K562 (cell line): ENCODE measurements at regions not wholly inside any gene's neighbourhood (a gene's known extent, or its start where the extent isn't known, plus 50 kb on each side); places are given as distances from the start of the nearest gene placed in this dataset.

Experiments
- EP400 ChIP-seq: fragments of 450-650 bp; IDR thresholded peaks from 2 replicates; pipeline ENCODE4 v1.6.1; 2017; ENCODE audit warnings: antibody characterized with exemption, mild to moderate bottlenecking, moderate library complexity
- ETV5 ChIP-seq: sonication (generic); formaldehyde crosslinking; IDR thresholded peaks from 2 replicates; pipeline ENCODE4 v1.4.0; 2020; ENCODE audit warnings: low read depth, mild to moderate bottlenecking, missing genetic modification reagents
- GABPA ChIP-seq: fragments of 200-800 bp; sonication (Bioruptor generic); conservative IDR thresholded peaks from 2 replicates; pipeline ENCODE4 v1.6.1; 2016; ENCODE audit warnings: low read depth, missing genetic modification characterization, missing compliant biosample characterization
- KLF10 ChIP-seq: fragments of 250-450 bp; sonication (Bioruptor Pico); IDR thresholded peaks from 2 replicates; pipeline ENCODE4 v1.6.1; 2021; ENCODE audit warnings: matching md5 sums
- TAF7 ChIP-seq: fragments of 450-650 bp; IDR thresholded peaks from 2 replicates; pipeline ENCODE4 v1.6.1; 2016; ENCODE audit warnings: missing genetic modification characterization, missing compliant biosample characterization
- TEAD1 ChIP-seq, 2 experiments: fragments of 450-650 bp in 1 of 2; sonication (generic) in 1 of 2; formaldehyde crosslinking; IDR thresholded peaks; 2 replicates each; pipeline versions ENCODE4 v1.4.0 to v1.8.0; 2020 to 2022; ENCODE audit warnings: mild to moderate bottlenecking in 2 of 2, missing genetic modification reagents in 1 of 2
- THRAP3 ChIP-seq: fragments of 450-650 bp; IDR thresholded peaks from 2 replicates; pipeline ENCODE4 v1.6.1; 2016; ENCODE audit warnings: mild to moderate bottlenecking, inconsistent platforms, borderline replicate concordance
- ZNF175 ChIP-seq: fragments of 200-800 bp; sonication (Bioruptor generic); IDR thresholded peaks from 2 replicates; pipeline ENCODE4 v1.6.1; 2016; ENCODE audit warnings: low read depth, mild to moderate bottlenecking, missing genetic modification characterization, missing compliant biosample characterization
- TF ChIP-seq, protein P1 (sequence below), 3 experiments: fragments of 200-800 bp in 1 of 3; sonication (Bioruptor generic) in 1 of 3; sonication (generic) in 1 of 3; formaldehyde crosslinking in 1 of 3; IDR thresholded peaks; 2 replicates each; pipeline versions ENCODE4 v1.6.1 to v1.8.0; 2016 to 2022; ENCODE audit warnings: mild to moderate bottlenecking in 2 of 3, missing compliant biosample characterization in 2 of 3, missing genetic modification characterization in 2 of 3, missing genetic modification reagents in 1 of 3
- TF ChIP-seq, protein P2 (sequence below), 3 experiments: fragments of 200-800 bp in 1 of 3; fragments of 250-450 bp in 1 of 3; fragments of 450-650 bp in 1 of 3; sonication (Bioruptor Pico) in 1 of 3; sonication (Bioruptor generic) in 1 of 3; formaldehyde crosslinking in 1 of 3; IDR thresholded peaks; 2 replicates each; pipeline versions ENCODE4 v1.6.1 to v1.8.0; 2016 to 2022; ENCODE audit warnings: mild to moderate bottlenecking in 2 of 3, missing genetic modification characterization in 2 of 3, missing compliant biosample characterization in 1 of 3, moderate library complexity in 1 of 3
- TF ChIP-seq, protein P3 (sequence below): fragments of 450-650 bp; IDR thresholded peaks from 2 replicates; pipeline ENCODE4 v1.7.0; 2016; ENCODE audit warnings: borderline replicate concordance
- TF ChIP-seq, protein P4 (sequence below): fragments of 250-450 bp; sonication (Bioruptor Pico); IDR thresholded peaks from 2 replicates; pipeline ENCODE4 v1.9.0; 2021; ENCODE audit warnings: mild to moderate bottlenecking, inconsistent platforms
- TF ChIP-seq, protein P5 (sequence below): sonication (generic); formaldehyde crosslinking; IDR thresholded peaks from 2 replicates; pipeline ENCODE4 v1.9.0; 2022; ENCODE audit warnings: mild to moderate bottlenecking, missing genetic modification reagents
- TF ChIP-seq, protein P6 (sequence below): fragments of 450-650 bp; formaldehyde crosslinking; IDR thresholded peaks from 2 replicates; pipeline ENCODE4 v1.4.0; 2020; ENCODE audit warnings: mild to moderate bottlenecking, moderate library complexity

DNA sequence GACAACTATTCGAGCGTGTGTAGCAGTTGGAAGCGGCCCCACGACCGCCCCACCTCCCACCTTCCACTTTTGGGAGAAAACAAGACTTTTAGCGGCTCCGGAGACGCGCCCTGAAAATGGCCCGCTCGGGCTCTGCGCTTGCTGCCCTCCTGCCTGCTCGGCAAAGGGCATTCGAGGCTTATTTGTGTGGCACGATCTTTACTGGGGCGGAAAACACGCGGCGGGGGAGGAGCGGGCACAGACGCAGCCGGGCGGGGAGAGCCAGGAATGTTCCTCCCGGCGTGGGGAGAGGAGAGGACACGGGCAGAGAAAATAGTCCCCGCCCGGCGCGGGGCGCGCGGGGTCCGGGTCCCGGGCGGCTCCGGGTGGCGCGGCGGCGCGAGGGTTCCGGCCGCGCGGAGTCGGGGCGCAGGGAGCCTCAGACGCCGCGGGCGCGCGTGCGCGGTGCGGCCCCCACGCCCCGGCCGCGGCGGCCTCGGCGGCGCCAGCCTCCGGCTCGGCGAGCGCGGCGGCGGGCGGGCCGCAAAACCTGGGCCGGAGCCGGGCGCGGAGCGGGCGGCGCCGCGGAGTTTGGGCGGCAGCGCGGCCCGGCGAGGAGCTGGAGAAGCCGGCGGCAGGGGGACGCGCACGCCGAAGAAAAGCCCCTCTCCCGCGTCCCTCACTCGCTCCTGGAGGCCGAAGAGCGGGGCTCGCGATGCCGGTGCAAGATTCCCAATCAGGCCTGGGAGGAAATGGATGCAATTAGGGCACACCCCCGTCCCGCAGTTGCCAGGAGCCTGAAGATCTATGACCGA lies 90.0 kb upstream of the ARID1B start (continued):
- TF ChIP-seq, protein P1, sequence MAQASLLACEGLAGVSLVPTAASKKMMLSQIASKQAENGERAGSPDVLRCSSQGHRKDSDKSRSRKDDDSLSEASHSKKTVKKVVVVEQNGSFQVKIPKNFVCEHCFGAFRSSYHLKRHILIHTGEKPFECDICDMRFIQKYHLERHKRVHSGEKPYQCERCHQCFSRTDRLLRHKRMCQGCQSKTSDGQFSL (CRISPR knock-in tag; IDR thresholded peaks at IDR 0.05) = no peak
- TF ChIP-seq, protein P1 (tag; IDR thresholded peaks at IDR 0.05) = 0 out of 4 replicates have a peak, but pooled peaks of 1 of the 2 experiments have one; percentile 12
- TF ChIP-seq GABPA (tag) (peak; percentile 94), TAF7 (tag) (peak; percentile 96), EP400 (peak; percentile 84), TEAD1 (CRISPR knock-in tag; IDR thresholded peaks at IDR 0.05) (peak; percentile 35 to 53; a peak in 1 of 4 replicates), THRAP3 (no peak; the same call in 1 of the 2 replicates), ZNF175 (peak; percentile 61; the same call in 1 of the 2 replicates), ETV5 (CRISPR knock-in tag) (no peak), KLF10 (no peak)
- TF ChIP-seq, protein P2, sequence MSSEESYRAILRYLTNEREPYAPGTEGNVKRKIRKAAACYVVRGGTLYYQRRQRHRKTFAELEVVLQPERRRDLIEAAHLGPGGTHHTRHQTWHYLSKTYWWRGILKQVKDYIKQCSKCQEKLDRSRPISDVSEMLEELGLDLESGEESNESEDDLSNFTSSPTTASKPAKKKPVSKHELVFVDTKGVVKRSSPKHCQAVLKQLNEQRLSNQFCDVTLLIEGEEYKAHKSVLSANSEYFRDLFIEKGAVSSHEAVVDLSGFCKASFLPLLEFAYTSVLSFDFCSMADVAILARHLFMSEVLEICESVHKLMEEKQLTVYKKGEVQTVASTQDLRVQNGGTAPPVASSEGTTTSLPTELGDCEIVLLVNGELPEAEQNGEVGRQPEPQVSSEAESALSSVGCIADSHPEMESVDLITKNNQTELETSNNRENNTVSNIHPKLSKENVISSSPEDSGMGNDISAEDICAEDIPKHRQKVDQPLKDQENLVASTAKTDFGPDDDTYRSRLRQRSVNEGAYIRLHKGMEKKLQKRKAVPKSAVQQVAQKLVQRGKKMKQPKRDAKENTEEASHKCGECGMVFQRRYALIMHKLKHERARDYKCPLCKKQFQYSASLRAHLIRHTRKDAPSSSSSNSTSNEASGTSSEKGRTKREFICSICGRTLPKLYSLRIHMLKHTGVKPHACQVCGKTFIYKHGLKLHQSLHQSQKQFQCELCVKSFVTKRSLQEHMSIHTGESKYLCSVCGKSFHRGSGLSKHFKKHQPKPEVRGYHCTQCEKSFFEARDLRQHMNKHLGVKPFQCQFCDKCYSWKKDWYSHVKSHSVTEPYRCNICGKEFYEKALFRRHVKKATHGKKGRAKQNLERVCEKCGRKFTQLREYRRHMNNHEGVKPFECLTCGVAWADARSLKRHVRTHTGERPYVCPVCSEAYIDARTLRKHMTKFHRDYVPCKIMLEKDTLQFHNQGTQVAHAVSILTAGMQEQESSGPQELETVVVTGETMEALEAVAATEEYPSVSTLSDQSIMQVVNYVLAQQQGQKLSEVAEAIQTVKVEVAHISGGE (CRISPR knock-in tag; IDR thresholded peaks at IDR 0.05) = peak in 2 of 3 experiments; percentile 93 to 99; a peak in 4 of 6 replicates
- TF ChIP-seq, protein P3, sequence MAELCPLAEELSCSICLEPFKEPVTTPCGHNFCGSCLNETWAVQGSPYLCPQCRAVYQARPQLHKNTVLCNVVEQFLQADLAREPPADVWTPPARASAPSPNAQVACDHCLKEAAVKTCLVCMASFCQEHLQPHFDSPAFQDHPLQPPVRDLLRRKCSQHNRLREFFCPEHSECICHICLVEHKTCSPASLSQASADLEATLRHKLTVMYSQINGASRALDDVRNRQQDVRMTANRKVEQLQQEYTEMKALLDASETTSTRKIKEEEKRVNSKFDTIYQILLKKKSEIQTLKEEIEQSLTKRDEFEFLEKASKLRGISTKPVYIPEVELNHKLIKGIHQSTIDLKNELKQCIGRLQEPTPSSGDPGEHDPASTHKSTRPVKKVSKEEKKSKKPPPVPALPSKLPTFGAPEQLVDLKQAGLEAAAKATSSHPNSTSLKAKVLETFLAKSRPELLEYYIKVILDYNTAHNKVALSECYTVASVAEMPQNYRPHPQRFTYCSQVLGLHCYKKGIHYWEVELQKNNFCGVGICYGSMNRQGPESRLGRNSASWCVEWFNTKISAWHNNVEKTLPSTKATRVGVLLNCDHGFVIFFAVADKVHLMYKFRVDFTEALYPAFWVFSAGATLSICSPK = no peak
- TF ChIP-seq, protein P4, sequence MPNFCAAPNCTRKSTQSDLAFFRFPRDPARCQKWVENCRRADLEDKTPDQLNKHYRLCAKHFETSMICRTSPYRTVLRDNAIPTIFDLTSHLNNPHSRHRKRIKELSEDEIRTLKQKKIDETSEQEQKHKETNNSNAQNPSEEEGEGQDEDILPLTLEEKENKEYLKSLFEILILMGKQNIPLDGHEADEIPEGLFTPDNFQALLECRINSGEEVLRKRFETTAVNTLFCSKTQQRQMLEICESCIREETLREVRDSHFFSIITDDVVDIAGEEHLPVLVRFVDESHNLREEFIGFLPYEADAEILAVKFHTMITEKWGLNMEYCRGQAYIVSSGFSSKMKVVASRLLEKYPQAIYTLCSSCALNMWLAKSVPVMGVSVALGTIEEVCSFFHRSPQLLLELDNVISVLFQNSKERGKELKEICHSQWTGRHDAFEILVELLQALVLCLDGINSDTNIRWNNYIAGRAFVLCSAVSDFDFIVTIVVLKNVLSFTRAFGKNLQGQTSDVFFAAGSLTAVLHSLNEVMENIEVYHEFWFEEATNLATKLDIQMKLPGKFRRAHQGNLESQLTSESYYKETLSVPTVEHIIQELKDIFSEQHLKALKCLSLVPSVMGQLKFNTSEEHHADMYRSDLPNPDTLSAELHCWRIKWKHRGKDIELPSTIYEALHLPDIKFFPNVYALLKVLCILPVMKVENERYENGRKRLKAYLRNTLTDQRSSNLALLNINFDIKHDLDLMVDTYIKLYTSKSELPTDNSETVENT (CRISPR knock-in tag) = peak; percentile 77; the same call in 1 of the 2 replicates
- TF ChIP-seq, protein P5, sequence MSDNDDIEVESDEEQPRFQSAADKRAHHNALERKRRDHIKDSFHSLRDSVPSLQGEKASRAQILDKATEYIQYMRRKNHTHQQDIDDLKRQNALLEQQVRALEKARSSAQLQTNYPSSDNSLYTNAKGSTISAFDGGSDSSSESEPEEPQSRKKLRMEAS (CRISPR knock-in tag) = peak; percentile 65
- TF ChIP-seq, protein P6, sequence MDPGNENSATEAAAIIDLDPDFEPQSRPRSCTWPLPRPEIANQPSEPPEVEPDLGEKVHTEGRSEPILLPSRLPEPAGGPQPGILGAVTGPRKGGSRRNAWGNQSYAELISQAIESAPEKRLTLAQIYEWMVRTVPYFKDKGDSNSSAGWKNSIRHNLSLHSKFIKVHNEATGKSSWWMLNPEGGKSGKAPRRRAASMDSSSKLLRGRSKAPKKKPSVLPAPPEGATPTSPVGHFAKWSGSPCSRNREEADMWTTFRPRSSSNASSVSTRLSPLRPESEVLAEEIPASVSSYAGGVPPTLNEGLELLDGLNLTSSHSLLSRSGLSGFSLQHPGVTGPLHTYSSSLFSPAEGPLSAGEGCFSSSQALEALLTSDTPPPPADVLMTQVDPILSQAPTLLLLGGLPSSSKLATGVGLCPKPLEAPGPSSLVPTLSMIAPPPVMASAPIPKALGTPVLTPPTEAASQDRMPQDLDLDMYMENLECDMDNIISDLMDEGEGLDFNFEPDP (CRISPR knock-in tag) = 0 out of 2 replicates have a peak, but pooled peaks have one; percentile 18
